RPMI7951 (cell line): ENCODE measurements at regions not wholly inside any gene's neighbourhood (a gene's known extent, or its start where the extent isn't known, plus 50 kb on each side); places are given as distances from the start of the nearest gene placed in this dataset.

Experiments used
- DNase-seq: peaks from one replicate; pipeline ENCODE4 v3.0.0-alpha.2; 2012; ENCODE audit warnings: low read depth

- no peak for DNase-seq
Measured at GRCh38 chr15:69789648-69790393, 307.9 kb downstream of the TLE3 start.

DNA sequence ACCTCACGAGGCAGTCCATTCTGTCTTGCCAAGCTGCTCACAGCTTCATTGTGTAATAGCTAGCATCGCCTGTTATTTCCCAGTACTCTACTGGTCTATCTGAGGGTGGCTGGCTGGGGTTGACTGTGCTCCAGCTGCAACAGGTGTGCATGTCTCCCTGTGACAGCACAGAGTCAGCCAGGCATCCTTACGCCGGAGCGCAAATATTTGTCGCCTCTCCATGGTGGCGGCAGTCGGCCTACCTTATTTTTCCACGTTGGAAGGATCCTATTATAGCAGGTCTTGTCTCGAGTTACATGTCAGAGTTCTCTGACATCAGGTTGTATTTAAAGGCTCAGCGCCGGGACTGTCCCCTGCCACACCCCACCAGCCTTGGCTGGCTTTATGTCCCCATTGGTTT, 307.1 kb downstream of the TLE3 start:
- no peak for DNase-seq

DNA sequence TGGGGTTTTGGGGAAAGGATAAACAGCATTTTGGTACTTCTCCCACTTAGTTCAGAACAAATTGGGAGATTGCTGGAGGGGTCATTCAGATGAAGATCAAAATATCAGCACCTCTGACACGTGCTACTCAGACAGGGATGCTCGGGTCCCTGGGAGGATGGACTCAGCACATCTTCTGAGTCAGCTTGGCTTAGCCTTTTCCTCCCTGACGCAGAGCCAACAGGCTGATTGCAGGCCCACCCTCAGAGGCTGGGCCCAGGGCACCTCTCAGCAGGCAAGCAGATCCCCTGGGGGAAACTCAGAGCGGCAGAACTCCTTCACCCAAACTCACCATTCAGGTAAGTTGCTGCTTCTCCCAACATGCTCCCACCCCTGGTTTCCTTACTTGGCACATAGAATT, 304.9 kb downstream of the TLE3 start:
- no peak for DNase-seq

- DNase-seq, result no peak
Measured at GRCh38 chr15:69793431-69793780, 304.3 kb downstream of the TLE3 start.

- DNase-seq, result peak; percentile 47
Measured at GRCh38 chr15:69793781-69794451, 303.8 kb downstream of the TLE3 start.

DNA sequence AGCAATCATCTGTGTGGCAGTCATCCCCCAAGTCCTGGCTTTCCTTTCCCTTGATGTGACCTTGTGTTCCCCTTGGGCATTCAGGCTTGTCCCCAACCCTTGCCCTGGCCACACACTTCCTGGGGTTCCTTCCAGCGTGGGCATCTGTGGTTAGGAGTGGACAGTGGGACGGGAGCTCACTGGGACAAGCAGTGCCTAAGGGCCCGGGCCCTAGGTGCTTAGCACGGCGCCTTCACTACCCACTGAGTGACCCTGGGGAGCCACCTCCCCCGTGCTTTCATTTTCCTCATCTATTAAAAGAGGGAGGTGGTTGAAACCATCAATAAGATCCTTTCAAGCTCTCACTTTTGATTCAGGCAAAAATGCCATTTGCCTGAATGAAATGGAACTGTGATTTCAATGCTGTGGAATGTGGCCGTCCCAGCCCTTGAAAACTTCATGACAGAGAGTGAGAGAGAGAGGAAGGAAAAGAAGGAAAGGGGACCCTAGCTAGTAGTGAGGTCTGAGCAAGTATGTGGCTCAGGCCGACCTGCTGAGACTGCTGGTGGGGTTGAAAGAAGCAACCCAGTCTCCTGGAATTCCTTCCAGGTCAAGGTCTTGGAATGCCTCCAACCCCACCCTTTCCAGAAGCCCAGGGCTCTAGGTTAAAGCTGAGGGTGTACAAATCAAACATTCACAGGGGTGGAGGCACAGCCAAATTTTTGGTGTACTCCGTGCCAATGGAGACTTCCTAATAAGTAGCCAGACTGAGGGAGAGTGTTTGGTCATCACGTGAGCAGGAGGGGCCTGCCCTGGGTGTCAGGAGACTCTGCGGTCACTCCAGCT, 302.9 kb downstream of the TLE3 start:
- DNase-seq, result peak; percentile 71

- DNase-seq, result no peak
Measured at GRCh38 chr15:69795601-69796000, 302.1 kb downstream of the TLE3 start.

DNA sequence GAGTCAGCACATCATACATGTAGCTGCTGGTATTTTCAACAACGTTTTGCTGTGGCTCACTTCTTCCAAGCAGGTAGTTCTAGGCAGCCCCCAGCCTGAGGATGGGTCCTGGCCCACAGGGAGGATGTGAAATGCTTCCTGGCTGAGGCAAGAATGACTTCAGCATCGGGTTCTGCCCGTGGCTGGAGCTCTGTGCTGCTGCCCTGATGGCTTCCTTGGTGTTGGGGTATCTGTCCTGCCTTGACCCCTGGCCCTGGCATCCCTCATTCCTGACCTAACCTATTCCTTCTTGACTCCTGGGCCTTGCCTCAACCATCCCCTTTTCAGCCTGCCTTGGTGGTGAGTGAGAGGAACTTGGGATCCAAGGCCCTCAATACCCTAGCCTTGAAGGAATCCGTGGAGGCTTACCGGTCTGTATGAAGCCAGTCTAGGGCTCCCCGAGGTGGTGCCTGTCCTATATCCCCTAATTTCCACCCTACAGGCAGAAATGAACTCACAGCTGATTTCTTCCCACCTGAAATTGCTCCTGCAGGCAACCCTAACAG, 300.6 kb downstream of the TLE3 start:
- no peak for DNase-seq

DNA sequence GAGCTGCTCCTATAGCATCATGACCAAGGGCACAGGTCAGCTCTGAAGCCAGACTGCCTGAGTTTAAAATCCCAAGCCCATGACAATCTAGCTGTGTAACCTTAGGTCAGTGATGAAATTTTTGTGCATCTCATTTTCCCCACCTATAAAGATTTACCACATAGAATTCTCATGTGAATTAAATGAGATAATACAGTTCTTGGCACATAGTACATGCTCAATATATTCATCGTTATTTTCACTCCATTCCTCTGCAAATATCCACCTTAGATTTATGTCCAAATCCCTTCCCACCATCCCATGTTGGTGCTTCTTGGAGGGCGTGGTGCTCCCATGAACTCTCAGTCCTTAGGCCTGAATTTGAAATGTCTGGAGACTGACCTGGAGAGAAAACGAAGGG, 300.1 kb downstream of the TLE3 start:
- no peak for DNase-seq

GRCh38 chr15:69798481-69799250, 299.1 kb downstream of the TLE3 start:
- peak; percentile 38 for DNase-seq

- no peak for DNase-seq
Measured at GRCh38 chr15:69801144-69801543, 296.6 kb downstream of the TLE3 start.

- no peak for DNase-seq
Measured at GRCh38 chr15:69802432-69802831, 295.3 kb downstream of the TLE3 start.

DNA sequence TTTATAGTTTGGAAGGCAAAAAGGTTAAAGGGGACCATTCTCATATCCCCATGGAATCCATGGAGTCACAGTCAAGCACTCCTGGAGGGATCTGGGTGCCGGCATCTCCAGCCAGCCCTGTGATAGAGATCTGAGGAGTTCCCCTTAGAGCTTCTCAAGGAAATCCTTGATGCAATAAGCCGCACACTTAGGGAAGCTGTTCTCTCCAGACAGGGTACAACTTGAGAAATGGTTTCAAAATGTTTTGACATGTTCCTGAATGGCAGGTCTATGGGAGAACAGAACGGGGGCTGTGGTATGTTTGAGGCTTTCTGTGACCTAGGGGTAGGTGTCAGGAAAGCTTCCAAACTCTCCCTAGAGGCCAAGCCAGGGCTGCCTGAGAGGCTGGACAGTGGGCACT, 292.9 kb downstream of the TLE3 start:
- no peak for DNase-seq

DNA sequence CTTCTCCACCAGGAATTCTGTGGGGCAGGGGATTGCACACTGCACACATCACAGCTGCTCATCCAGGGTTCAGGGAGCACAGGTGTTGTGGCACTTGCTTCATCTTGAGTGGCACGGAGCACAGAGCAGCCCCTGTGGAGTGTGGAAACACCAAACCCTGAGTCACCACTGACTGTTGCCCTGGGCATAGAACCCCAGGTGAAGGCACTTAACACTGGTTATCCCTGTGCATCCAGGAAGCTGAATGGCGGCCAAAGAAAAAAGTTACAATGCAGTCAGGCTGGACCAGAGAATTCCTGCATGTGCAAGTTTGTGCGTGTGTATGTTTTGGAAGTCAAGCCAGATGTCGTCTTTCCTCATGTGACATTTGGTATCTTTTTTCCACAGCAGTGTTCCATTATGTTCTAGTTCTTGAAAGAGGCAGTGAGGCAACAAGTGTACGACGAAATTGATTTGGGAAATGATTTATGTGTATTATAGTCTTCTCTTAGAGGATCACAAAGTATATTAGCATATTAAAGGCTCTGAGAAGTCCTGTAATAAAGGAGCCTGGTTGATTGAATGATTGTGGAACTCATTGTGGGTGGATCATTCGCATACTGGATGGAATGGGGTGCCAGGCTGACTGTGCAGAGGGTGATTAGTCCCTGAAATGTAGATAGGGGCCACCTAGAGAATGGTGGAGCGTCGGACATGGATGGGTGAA, 292.3 kb downstream of the TLE3 start:
- peak; percentile 83 for DNase-seq

DNA sequence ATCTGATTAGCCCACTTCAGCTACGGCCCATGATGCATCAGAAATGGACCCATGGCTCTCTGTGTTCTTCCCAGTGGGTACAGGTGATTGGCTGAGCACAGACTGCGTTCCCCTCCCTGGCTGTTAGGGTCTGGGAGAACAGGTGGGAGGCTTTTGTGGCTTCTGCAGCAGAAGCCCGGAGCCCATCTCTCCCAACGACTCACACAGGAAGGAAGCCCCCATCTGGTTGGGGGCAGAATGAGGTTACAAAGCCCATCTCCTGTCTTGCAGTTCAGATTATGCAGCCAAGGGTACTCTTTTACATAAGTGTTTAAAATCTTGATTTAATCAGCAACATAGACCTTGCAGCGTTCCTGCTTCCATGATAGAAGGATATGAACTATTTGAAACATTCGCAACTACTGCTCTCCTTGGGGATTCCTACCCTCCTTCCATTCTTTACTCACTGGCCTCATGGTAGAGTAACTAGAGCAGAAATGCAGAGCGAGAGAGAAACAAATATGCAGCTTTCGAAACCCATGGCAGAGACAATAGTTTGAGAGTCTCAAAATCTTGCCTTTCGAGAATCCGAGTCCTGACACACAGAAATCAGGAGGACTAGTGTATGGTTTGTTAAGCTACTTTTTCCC, 291.3 kb downstream of the TLE3 start:
- no peak for DNase-seq

DNA sequence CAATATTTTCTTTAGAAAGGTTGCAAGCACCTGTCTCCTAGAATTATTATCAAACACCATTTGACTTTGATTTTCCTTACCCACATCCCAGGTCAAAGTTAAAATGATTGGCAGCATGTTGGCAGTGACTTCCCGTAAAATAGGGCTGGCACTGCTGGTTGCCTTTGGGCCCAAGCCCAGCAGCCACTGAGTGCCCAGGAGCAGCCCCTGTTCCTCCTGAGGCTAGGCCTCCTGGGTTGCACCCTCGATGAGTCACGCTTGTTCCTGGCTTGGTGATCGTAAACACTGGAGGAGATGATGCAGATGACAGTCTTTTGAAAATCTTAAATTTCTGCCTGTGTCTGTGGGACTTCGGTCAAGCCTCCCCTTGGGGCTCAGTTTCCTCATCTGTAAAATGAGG, 290.0 kb downstream of the TLE3 start:
- DNase-seq, result peak; percentile 85

DNA sequence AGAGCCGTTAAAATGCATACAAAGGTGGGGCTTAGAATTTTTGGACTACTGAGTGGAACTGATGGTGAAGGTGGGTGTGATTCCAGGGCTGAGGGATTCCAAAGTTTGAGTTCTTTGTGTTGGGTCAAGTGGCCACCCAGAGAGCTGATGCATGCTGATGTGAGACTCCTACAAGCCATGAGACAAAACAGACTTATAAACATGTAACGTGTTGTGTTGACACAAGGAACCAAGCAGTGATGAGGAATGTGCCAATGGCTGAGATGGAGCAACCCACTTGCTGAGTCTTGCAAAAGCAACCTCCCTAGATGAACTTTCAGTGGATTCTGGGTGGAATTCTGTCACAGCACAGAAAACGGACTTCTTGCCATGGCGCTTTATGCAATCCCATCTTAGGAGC, 289.0 kb downstream of the TLE3 start:
- DNase-seq, result no peak

GRCh38 chr15:69809421-69809820, 288.3 kb downstream of the TLE3 start:
- no peak for DNase-seq

DNA sequence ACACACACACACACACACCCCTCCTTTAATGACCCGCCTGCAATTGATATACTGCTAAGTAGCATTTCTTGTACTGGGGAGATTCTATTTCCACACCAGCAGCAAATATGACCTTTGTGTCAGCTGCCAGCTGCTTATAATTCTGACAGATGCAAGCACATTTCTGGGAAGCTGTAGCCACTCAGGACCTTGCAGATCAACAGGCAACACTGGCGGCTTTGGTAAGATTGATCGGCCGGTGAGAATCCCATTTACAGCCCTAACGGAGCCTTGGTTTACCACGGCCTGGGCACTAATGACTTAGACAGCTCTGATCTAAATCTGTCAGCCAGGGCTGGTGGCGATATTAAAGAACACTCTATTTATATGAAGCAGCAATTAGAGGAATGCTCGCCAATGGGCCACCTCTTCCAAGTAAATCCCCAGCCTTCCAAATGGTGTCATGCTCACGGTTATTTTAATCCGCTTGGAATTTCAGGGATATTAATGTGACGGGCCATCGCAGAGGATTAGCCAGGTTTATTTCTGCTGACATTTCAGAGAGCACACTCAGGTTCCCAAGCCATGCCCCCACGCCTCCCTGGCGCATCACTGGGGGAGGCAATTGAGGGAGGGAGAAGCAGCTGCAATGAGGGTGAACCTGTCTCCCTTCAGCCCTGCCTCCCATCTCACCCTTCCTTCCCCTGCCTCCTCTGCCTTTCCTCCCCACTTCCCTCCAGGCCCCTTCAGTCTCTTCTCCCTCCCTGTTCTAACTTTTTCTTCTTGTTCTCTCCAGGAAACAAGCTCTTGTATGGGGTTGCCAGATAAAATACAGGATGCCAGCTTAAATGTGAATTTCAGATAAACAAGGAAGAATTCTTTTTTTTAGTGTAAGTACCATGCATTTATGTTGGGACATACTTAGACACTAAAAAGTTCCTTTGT, 287.0 kb downstream of the TLE3 start:
- no peak for DNase-seq

- DNase-seq, result no peak
Measured at GRCh38 chr15:69812861-69813261, 284.9 kb downstream of the TLE3 start.
